Activated T-cell treated with anti-CD3 and anti-CD28 coated beads, Interleukin-2, amount 50 U/mL, for 1 hour (primary cell): ENCODE measurements at regions not wholly inside any gene's neighbourhood (a gene's known extent, or its start where the extent isn't known, plus 50 kb on each side); places are given as distances from the start of the nearest gene placed in this dataset.
A peak's percentile ranks its signal among the peaks of the same experiment; 100 is the strongest.

Experiments
- DNase-seq: peaks from one replicate; pipeline ENCODE4 v3.0.0-alpha.2; 2020

DNA sequence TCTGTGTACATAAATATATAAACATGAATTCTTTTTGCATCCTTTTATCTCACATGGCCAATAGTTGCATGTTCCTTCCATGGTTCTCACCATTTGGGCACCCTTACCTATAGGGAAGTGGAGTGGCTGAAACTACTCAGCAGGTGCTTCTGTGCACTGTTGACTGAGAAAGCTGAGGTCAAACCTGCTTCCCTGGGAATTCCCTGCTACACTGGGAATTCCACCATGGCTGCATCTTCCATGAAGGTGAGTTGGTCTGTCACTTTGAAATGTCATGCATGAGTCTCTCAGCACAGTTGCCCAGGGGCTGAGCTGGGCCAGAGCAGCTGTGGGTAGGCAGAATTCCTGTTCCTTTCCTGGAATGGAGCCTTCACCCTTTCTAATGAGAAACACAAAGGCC is 193.8 kb upstream of the PRSS16 start:
- no peak for DNase-seq

DNA sequence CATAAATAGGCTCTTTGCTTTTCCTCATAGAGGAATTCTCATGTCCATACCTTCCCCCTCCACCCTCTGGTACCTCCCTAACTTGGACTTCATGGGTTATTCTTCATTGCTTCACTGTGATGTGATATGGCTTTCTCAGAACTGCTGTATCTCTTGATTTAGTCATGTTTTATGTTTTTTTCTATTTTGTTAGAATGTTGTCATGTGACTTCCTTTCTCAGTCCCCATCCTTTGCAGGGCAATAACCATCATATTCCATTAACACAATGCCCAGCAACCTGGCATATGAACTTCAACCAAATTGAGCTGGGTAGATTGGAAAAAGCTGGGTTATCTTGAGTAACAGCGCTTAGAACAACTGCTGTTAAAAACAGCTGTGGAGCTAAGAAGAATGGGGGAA is 190.9 kb upstream of the PRSS16 start:
- no peak for DNase-seq

DNA sequence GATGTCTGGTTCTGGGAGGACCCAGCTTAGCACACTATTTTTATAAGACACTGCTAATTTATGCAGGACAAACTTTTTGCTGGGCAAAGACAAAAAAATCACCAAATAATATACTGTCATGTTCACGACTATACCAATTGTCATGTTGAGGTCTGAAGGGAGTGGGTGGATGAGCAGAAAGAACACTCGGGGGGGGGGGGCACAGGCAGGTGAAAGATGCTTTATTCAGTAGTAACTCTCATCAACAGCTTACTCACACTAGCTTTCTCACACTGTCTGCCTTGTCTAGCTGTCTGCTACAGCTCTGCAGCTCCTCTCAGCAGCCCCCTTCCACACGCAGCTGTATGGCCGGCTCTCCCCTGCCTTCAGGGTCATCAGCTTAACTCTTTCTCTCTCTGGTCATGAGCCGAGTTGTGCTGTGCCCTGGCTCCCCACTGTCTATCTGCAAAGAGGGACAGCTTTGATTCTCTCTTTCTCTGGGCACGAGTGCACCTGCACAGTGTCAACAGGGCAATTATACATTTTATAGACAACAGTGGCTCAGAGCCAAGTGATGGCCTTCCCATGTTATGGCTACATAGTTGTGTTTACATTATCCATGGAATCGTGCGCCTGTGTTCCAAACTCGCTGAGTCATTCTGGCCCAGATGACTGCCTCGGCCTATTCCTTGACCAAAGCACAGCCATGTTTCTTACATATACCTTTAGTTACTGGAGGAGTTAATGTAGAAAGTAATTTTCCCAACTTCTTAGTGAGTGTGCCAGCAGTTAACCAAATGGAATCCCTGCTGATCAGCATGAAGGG is 187.7 kb upstream of the PRSS16 start:
- DNase-seq: no peak

DNA sequence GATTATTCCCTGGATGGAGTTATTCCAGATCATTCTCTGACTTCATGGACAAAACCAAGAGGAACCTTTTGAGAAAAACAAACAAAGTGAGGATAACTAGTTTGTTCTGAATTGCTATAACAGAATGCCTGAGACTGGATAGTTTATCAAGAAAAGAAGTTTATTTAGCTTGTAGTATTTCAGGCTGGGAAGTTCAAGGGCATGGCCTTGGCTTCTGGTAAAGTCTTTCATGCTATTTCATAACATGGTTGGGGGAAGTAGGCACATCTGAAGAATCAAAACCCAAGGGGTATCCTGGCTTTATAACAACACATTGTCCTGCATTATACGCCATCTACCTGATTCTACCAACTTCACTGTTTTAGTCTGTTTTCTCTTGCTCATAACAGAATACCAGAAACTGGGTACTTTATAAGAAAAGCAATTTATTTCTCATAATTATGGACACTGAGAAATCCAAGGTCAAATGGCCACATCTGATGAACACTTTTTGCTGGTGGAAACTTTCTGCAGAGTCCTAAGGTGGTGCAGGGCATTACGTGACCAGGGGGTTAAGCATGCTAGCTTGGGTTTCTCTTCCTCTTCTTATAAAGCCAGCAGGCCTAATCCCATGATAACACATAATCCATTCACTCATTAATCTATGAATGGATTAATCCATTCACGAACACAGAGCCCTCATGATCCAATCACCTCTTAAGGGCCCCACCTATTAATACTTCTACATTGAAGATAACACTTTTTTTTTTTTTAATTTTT is 186.1 kb upstream of the PRSS16 start:
- DNase-seq: no peak

DNA sequence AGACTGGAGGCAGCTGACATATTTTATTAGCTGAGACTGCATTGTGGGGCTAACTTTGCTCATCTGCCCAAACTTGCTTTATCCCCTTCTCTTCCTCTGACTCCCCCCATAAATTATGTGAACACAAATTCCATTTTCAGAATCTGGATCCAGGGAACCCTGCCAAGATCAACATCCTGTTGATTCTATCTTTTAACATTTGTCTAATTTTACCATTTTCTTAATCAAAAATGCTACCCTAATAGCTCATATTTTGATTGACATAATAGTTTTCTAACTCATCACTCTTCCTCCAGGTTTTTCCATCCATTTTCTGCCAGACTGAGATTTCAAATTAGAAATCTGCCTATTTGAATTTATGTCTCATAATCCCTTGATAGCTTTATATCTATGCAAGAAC is 184.7 kb upstream of the PRSS16 start:
- DNase-seq: no peak

DNA sequence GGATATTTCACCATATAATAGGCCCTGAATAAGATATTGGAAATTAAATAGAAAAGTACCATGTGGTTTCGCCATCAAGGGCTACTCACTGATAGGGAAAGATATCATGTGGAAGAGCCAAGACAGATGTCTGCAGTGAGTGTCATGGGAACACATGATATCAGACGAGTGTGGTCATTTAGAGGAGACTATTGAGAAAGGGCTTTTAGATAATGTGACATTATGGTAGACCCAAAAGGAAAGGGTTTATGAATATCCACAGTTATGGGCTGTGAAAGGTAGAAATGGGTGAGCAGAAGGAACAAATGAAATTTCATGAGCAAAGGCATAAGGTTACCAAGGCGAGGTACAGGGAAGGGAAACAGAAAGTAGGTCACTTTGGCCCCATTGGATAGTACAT is 182.3 kb upstream of the PRSS16 start:
- DNase-seq: no peak

DNA sequence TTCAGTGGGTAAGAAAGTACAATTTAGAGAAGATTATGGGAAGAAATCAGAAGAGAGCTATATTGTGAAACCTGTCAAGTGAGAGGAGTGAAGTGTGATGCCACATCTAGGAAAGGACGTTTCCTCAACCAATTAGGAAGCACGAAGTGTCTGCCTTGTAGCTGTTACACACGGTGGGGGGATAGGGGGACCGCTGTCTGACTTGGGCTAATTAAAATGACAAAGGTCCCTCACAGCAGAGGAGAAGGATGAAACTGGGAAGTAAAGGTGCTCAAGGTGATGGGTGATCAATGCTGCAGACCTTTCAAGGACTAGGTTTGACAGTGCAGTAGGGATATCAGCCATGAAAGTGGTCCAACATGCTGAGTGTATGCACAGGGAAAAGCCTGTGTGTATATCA is 181.1 kb upstream of the PRSS16 start:
- DNase-seq: no peak

DNA sequence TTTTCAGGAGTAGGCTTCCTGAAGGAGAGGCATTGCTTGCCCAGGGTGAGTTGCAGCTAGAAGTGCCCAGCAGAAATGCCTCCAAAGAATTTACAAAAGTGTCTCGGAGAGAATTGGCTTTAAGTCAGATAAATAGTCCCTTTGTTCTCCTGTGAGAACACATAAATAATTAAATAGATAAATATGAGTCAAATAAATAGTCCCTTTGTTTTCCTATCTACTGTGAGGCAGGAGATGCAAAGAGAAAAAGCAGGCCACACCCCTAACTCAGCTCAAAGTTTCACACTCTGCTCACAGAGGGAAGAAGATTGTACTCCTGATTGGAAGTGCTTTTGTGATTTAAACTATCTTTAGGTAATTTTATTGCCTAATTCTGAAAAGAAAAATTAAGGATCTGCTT is 180.7 kb upstream of the PRSS16 start:
- no peak for DNase-seq

DNA sequence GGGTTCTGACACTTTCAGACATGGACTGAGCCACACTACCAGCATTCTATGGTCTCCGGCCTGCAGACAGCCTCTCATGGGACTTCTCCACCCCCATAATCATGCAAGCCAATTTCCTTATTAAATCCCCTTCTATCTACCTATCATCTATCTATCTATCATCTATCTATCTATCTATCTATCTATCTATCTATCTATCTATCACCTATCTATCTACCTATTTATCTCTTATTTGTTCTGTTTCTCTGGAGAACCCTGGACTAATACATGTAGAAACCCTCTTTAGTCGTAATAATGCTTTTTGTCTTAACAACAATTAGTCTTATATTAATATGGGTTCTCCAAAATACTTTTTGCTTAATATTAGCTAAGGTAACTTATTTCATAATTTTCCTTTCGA is 174.1 kb upstream of the PRSS16 start:
- no peak for DNase-seq

DNA sequence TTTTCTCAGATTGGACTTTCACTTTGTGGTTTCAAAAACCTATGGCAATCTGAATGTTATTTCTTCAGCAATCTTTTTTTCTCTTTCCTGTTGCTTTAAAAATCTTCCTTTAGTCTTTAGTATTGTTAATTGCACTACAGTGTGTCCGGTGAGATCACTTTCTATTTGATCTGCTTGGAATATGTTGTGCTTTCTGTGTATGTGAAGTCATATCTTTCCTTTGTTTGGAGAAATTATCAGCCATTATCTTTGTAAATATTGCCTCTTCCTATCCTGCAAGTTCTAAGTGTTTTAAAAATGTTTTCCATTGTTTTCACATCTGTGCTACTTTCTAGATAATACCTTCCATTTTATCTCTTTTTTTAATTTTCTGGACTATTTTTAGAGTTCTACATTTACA is 171.4 kb upstream of the PRSS16 start:
- DNase-seq: no peak

DNA sequence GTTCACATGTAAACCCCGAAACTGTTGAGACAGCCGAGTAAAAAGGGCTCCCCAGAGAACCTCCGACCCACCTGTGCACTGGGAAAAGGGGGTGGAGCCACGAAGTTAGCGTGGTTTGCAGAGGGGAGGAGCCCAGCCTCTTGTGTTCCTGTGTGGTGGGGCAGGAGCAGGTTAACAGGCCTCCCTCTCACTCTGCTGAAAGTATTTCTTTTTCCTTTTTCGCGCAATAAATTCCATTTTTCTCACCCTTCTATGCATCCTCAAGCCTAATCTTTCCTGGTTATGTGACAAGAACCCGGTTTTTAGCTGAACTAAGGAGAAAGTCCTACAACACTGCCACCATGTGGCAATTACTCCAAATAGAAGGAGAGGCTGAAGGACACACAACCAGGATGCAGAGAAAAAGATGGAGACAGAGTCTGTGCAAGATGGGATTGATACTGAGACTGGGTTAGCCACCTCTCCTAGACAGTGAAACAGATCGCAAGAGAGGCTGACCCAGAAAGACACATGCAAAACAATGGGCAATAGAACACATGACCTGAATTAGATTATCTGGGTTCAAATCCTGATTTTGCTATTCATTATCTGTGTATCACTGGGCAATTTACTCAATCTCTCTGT is 168.7 kb upstream of the PRSS16 start:
- DNase-seq: peak; percentile 32

DNA sequence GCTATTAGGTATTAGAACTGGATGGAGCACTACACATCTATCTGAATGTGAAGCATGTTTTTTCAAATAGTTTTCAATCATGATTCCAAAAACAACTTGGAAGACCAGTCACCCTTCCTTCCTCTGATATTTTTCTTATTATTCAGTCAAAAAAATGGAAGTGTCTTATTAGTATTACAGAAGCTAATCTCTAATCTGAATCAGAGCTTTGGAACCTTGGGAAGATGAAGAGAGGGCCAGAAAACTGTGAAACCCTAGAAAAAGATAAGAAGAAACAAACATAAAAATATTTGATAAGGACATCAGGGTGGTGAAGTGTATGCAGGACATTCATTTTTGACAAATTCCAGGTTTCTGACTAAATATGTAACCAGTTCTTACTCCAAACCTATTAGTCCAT is 166.3 kb upstream of the PRSS16 start:
- DNase-seq: no peak

DNA sequence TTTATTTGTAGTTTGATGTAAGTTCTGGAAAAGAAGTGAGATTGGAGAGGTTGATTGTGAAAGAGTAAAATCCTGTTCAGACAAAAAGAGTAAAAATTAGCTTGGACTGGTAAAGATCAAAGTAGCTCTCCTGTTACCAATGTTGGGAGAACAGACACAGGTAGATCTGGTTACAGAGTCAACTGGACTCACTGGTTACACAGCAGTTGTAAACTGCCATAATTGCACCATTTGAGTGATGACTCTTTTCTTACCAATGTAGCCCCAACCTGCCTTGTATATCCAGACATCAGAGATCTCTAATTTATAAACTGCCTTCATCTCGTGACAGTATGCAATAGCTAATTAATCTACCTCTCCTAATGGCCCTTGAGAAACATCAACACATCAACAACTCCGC is 165.6 kb upstream of the PRSS16 start:
- no peak for DNase-seq

DNA sequence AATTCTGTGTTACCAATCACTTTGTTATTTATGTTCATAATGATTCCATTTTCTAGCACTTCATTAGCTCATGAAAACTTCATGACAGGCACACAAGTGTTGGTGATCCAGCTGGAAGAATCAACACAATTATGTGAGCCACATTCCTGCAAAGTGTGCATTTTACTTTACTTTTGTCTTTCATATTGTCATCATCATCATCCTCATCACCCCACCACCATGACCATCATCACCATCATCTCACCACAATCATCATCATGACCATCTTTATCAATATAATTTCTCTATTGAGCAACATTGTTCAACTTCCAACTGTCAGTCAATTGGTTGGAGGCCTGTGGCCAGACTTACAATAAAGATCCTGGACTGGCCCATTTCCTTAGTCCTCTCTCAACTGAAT is 159.4 kb upstream of the PRSS16 start:
- no peak for DNase-seq

DNA sequence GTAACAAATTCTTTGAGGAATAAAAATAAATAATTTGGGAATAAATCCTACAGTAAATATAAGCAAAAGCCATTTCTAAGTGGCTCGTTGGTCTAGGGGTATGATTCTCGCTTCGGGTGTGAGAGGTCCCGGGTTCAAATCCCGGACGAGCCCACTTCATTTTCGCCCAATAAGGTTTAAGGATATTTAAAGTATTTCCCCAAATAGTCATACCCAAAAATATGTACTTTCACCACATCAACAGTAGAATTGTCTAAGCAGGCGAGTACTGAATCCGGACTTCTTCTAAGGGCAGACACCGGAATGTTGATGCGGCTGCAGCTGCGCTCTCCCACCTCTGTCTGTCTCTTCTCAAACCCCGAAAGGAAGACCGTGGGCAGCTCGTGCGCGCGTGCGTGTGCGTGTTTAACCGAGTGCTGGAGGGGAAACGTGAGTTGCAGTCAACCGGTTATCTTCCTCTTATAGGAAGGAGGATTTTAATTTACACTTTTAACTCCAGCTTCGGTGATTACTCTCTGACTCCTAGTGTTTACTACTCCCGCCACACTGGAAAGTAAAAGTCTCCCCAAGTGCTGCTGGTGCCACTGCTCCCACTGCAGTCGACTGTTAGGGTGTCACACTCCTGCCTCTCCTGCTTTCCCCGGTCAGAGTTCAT is 155.7 kb upstream of the PRSS16 start:
- no peak for DNase-seq

DNA sequence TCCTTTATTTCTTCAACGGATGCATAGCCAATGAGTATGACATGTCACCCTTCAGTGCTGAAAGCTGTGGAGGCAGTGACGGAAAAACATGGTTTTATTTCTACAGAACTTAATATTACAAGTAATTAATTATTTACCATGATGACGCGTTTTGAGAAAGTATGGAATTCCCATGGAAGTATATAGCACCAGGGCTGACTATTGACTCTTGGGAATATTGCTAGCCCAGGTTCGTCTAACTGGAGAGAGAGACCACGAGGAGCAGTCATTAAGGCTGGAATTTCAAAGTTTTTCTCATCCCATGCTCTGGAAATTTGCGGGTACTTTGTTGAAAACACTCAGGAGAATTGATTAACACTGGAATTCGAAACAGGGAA is 155.2 kb upstream of the PRSS16 start:
- DNase-seq: no peak

DNA sequence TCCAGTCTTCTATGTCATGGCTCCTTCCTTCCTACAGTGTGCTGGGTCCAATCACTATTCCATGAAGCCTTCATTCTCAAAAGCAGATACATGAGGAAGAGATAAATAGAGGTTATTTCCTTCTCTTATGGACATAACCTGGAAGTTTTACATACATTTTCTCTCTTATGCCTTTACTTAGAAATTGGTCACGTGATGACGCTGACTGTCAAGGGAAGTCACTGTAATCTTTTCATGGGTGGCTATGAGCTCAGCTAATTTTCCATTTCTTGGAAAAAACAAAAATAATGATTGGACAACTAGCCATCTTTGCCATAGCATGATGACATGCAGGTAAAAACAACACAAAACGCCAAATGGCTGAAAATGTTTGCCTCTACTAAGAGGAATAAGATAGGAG is 151.6 kb upstream of the PRSS16 start:
- DNase-seq: no peak

DNA sequence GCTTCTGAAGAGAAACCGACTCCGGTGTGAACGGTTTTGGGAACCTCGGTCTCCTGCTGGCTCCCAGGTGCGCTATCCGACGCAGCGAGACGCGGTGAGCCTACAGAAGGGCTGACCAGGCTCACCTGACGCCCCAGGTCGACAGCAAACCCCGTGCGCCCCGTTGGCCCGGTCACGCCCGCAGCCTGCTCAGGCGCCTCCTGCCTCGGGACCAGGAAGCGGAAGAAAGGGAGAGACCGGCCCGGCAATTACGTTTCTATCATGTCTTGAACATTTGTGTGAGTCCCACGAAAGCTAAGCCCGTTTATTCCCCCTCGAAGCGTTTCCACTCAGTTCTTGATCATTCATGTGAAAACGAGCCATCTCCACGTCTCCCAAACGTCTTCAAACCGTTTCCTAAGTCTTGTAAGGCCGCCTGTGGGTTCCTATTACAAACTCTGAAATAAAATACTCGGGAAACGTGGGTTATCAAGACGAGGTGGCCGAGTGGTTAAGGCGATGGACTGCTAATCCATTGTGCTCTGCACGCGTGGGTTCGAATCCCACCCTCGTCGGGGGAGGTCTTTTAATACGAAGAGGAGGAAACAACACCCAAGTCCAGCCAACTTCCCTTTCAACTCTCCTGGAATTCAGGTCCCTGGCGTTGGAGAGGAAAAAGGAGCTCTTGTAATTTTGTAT is 150.5 kb upstream of the PRSS16 start:
- peak; percentile 33 for DNase-seq

DNA sequence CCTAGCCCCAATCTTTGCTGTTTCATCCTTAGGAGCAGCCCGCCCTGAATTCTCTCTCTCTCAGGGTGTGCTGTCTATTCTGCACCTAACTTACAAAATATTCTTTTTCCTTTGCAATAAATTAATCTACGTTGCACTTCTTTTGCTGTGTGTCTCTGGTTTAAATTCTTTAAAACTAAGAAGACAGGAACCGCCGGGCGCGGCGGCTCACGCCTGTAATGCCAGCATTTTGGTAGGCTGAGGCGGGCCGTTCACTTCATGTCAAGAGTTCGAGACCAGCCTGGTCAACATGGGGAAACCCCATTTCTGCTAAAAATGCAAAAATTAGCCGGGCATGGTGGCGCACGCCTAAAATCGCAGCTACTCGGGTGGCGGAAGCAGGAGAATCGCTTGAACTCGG is 148.5 kb upstream of the PRSS16 start:
- no peak for DNase-seq

DNA sequence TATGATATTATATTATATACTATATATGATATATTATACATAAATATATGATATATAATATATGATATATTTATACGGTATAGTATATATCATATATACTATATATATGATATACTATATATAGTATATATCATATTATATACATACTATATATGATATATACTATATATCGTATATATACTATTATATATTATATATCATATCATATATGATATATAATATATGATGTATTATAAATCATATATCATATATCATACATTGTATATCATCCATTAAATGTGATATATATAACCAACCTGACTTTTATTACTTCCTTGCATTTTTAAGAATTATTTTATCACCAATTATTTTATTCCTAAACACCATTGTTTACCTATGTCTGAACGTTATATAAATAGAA is 146.6 kb upstream of the PRSS16 start:
- no peak for DNase-seq

DNA sequence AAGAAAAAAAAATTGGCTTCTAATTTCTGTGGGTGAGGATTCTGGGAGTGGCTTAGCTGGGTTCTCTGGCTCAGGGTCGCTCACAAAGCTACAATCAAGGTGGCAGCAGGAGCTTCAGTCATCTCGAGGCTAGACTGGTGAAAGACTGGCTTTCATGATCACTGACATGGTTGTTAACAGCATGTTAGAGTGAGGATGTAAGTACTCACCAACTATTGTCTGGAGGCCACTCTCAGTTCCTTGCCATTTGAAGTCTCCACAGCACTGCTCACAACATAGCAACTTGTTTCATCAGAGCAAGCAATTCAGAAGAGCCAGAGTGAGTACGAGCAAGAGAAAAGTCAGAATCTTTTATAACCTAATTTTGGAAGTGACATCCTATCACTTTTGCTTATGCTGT is 145.7 kb upstream of the PRSS16 start:
- no peak for DNase-seq

DNA sequence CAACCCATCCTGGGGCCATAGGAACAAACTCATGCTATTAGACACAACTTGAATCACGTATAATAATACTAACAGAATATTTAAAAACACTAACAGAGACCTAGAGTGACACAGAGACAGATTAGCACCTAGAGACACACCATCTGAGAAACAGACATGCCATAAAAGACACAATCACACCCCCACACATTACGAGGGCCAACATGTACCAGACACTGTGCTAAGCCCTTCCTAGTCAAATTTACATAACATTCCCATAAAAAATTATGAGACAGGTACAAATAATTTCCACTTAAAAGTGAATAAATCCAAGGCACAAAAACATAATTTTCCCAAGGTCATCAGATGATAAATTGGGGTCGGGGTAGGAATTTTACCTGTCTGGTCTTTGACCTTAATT is 141.1 kb upstream of the PRSS16 start:
- DNase-seq: no peak

DNA sequence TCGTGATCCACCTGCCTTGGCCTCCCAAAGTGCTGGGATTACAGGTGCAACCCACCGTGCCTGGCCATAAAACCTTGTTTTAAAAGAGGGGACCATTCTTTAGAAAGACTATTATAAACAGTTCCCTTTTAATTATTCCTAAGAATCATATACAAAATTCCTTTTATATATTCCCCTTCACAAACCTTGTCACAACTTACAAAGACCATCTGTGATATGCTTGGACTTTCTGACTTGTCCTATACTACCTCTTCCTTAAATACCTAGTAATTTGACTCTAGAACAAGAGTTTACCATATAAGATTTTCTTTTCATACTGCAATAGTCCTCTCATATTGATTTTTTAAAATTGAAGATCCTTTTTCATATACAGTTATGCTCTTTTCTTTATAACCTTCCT is 135.8 kb upstream of the PRSS16 start:
- DNase-seq: no peak
